ENCODE measurements at regions not wholly inside any gene's neighbourhood (a gene's known extent, or its start where the extent isn't known, plus 50 kb on each side); places are given as distances from the start of the nearest gene placed in this dataset.

- H3K4me3 ChIP-seq (ENCODE audit: insufficient read depth, low read depth, low read length) = no peak overlapping the region
- no peak for DNase-seq (ENCODE audit: low read depth)
- TF ChIP-seq CTCF (IDR thresholded peaks at IDR 0.05; ENCODE audit: insufficient read depth, low read depth, low read length) (no peak), EZH2 (IDR thresholded peaks at IDR 0.05; ENCODE audit: insufficient read depth, low read length) (no peak)
- no peak overlapping the region for H2AFZ ChIP-seq (ENCODE audit: low read depth, low read length)
- H3K27me3 Mint-ChIP-seq (ENCODE audit: low read depth, unreplicated experiment) = no peaks in the 10 kb centered on the region
- H3K36me3 Mint-ChIP-seq (ENCODE audit: low read depth, unreplicated experiment) = peaks cover 4% of the 10 kb centered on the region
- no peaks in the 10 kb centered on the region for H3K9me3 ChIP-seq (ENCODE audit: insufficient read depth, low read depth, low read length)
- peaks cover 56% of the 10 kb centered on the region for H3K4me1 Mint-ChIP-seq (ENCODE audit: low read depth, unreplicated experiment)
- H3K36me3 ChIP-seq (ENCODE audit: insufficient read depth, low read length) = no peaks in the 10 kb centered on the region
- no peaks in the 10 kb centered on the region for H4K20me1 ChIP-seq (ENCODE audit: insufficient read depth, low read length)
- no peak for FAIRE-seq
- peak overlapping the region; percentile 47 for H3K4me2 ChIP-seq (ENCODE audit: low read length)
- no peak overlapping the region for H3K27ac ChIP-seq (ENCODE audit: low read depth, low read length)
- no peak overlapping the region for H3K4me3 Mint-ChIP-seq (ENCODE audit: unreplicated experiment)
- peak overlapping the region; percentile 24 for H3K9ac ChIP-seq (ENCODE audit: low read length)
- H3K27ac Mint-ChIP-seq (ENCODE audit: unreplicated experiment) = peak overlapping the region; percentile 37
- peaks cover 32% of the 10 kb centered on the region for H3K4me1 ChIP-seq (ENCODE audit: insufficient read depth, low read length)
- no peaks in the 10 kb centered on the region for H3K79me2 ChIP-seq (ENCODE audit: insufficient read depth, low read length)
- H3K27me3 ChIP-seq (ENCODE audit: insufficient read depth, low read length) = no peaks in the 10 kb centered on the region
- no peaks in the 10 kb centered on the region for H3K9me3 Mint-ChIP-seq (ENCODE audit: unreplicated experiment)
These were observed 60.5 kb upstream of the KLF7 start for GRCh38 chr2:207226243-207226642.

GRCh38 chr2:207226671-207227061 is 60.9 kb upstream of the KLF7 start:
- H3K4me1 Mint-ChIP-seq (ENCODE audit: low read depth, unreplicated experiment) = peaks cover 56% of the 10 kb centered on the region
- TF ChIP-seq EZH2 (IDR thresholded peaks at IDR 0.05; ENCODE audit: insufficient read depth, low read length) (no peak), CTCF (IDR thresholded peaks at IDR 0.05; ENCODE audit: insufficient read depth, low read depth, low read length) (no peak)
- peak overlapping the region; percentile 28 for H3K27ac ChIP-seq (ENCODE audit: low read depth, low read length)

GRCh38 chr2:207227062-207227748 is 61.5 kb upstream of the KLF7 start:
- Histone ChIP-seq H3K36me3 (ENCODE audit: insufficient read depth, low read length) (no peaks in the 10 kb centered on the region), H3K4me1 (ENCODE audit: insufficient read depth, low read length) (peaks cover 41% of the 10 kb centered on the region), H2AFZ (ENCODE audit: low read depth, low read length) (peak overlapping the region; percentile 42), H3K79me2 (ENCODE audit: insufficient read depth, low read length) (no peaks in the 10 kb centered on the region), H3K4me3 (ENCODE audit: insufficient read depth, low read depth, low read length) (no peak overlapping the region), H3K9me3 (ENCODE audit: insufficient read depth, low read depth, low read length) (no peaks in the 10 kb centered on the region), H3K4me2 (ENCODE audit: low read length) (peak overlapping the region; percentile 47), H4K20me1 (ENCODE audit: insufficient read depth, low read length) (no peaks in the 10 kb centered on the region), H3K27ac (ENCODE audit: low read depth, low read length) (peak overlapping the region; percentile 28), H3K9ac (ENCODE audit: low read length) (peak overlapping the region; percentile 24), H3K27me3 (ENCODE audit: insufficient read depth, low read length) (no peaks in the 10 kb centered on the region)
- peak; percentile 41 for DNase-seq (ENCODE audit: low read depth)
- TF ChIP-seq EZH2 (IDR thresholded peaks at IDR 0.05; ENCODE audit: insufficient read depth, low read length) = no peak
- TF ChIP-seq CTCF (IDR thresholded peaks at IDR 0.05; ENCODE audit: insufficient read depth, low read depth, low read length) = no peak
- H3K4me3 Mint-ChIP-seq (ENCODE audit: unreplicated experiment) = no peak overlapping the region
- no peaks in the 10 kb centered on the region for H3K9me3 Mint-ChIP-seq (ENCODE audit: unreplicated experiment)
- peaks cover 56% of the 10 kb centered on the region for H3K4me1 Mint-ChIP-seq (ENCODE audit: low read depth, unreplicated experiment)
- no peak for FAIRE-seq
- H3K27ac Mint-ChIP-seq (ENCODE audit: unreplicated experiment) = peak overlapping the region; percentile 84
- H3K36me3 Mint-ChIP-seq (ENCODE audit: low read depth, unreplicated experiment) = peaks cover 4% of the 10 kb centered on the region
- H3K27me3 Mint-ChIP-seq (ENCODE audit: low read depth, unreplicated experiment) = no peaks in the 10 kb centered on the region

More at GRCh38 chr2:207226671-207227061, 60.9 kb upstream of the KLF7 start:
- Mint-ChIP-seq H3K36me3 (ENCODE audit: low read depth, unreplicated experiment) (peaks cover 4% of the 10 kb centered on the region), H3K27me3 (ENCODE audit: low read depth, unreplicated experiment) (no peaks in the 10 kb centered on the region), H3K9me3 (ENCODE audit: unreplicated experiment) (no peaks in the 10 kb centered on the region), H3K27ac (ENCODE audit: unreplicated experiment) (peak overlapping the region; percentile 84), H3K4me3 (ENCODE audit: unreplicated experiment) (no peak overlapping the region)
- H3K4me3 ChIP-seq (ENCODE audit: insufficient read depth, low read depth, low read length) = no peak overlapping the region
- FAIRE-seq (no peak), DNase-seq (ENCODE audit: low read depth) (no peak)
- no peaks in the 10 kb centered on the region for H3K9me3 ChIP-seq (ENCODE audit: insufficient read depth, low read depth, low read length)
- H2AFZ ChIP-seq (ENCODE audit: low read depth, low read length) = peak overlapping the region; percentile 42
- no peaks in the 10 kb centered on the region for H4K20me1 ChIP-seq (ENCODE audit: insufficient read depth, low read length)
- no peaks in the 10 kb centered on the region for H3K36me3 ChIP-seq (ENCODE audit: insufficient read depth, low read length)
- H3K9ac ChIP-seq (ENCODE audit: low read length) = peak overlapping the region; percentile 24
- H3K27me3 ChIP-seq (ENCODE audit: insufficient read depth, low read length) = no peaks in the 10 kb centered on the region
- no peaks in the 10 kb centered on the region for H3K79me2 ChIP-seq (ENCODE audit: insufficient read depth, low read length)
- H3K4me1 ChIP-seq (ENCODE audit: insufficient read depth, low read length) = peaks cover 37% of the 10 kb centered on the region
- H3K4me2 ChIP-seq (ENCODE audit: low read length) = peak overlapping the region; percentile 47
